ENCODE measurements at regions not wholly inside any gene's neighbourhood (a gene's known extent, or its start where the extent isn't known, plus 50 kb on each side); places are given as distances from the start of the nearest gene placed in this dataset.
"Not testable (repeated sequence)": the region's sequence is repeated elsewhere in the genome, so short reads cannot be mapped to it uniquely, and the experiment has no call there.

GRCh38 chr10:35933940-35934641 is 292.0 kb upstream of the FZD8 start:
- Histone ChIP-seq H4K8ac (ENCODE audit: low read depth, low read length) (no peak overlapping the region), H3K27me3 (ENCODE audit: control insufficient read depth in 3 of 3, insufficient read depth in 3 of 3, low read depth in 1 of 3, low read length in 3 of 3) (no peaks in the 10 kb centered on the region), H3K4ac (ENCODE audit: low read length) (no peak overlapping the region), H3K18ac (ENCODE audit: low read length) (no peak overlapping the region), H3K9me3 (replicated peaks in 1 of 2; ENCODE audit: control insufficient read depth in 2 of 2, insufficient read depth in 1 of 2, low read depth in 1 of 2, low read length in 2 of 2) (no peaks in the 10 kb centered on the region), H3K4me2 (ENCODE audit: insufficient read depth, low read length, poor library complexity, severe bottlenecking) (no peak overlapping the region), H2BK15ac (ENCODE audit: low read length) (no peak overlapping the region), H4K91ac (ENCODE audit: low read depth, low read length, poor library complexity) (no peak overlapping the region), H2BK120ac (ENCODE audit: low read depth, low read length) (no peak overlapping the region), H3K23ac (ENCODE audit: low read depth, low read length, poor library complexity) (no peak overlapping the region), H3K4me3 (ENCODE audit: low read length in 2 of 2) (no peak overlapping the region), H2AK5ac (ENCODE audit: low read depth, low read length) (no peak overlapping the region), H3K36me3 (replicated peaks in 1 of 2; ENCODE audit: control insufficient read depth in 2 of 2, insufficient read depth in 2 of 2, low read length in 2 of 2) (no peaks in the 10 kb centered on the region), H2BK12ac (ENCODE audit: low read length) (no peak overlapping the region), H3K4me1 (ENCODE audit: control insufficient read depth in 2 of 2, insufficient read depth in 1 of 2, low read depth in 1 of 2, low read length in 2 of 2) (peaks cover 0 to 11% of the 10 kb centered on the region in 2 donors), H3K9ac (ENCODE audit: low read depth, low read length, poor library complexity) (no peak overlapping the region), H3K27ac (replicated peaks; ENCODE audit: low read length) (no peak overlapping the region), H3K14ac (ENCODE audit: low read length) (no peak overlapping the region), H3K79me1 (ENCODE audit: low read depth, low read length) (no peaks in the 10 kb centered on the region), H2BK5ac (ENCODE audit: low read length) (no peak overlapping the region), H2AFZ (ENCODE audit: low read length) (no peak overlapping the region)
- no CpG with 5 or more reads among the region's 5 CpGs for WGBS, 2 donors (ENCODE audit: extremely low coverage in 2 of 2, insufficient read length in 2 of 2, insufficient replicate concordance in 1 of 2)
- DNase-seq (ENCODE audit: low spot score) = no peak

DNA sequence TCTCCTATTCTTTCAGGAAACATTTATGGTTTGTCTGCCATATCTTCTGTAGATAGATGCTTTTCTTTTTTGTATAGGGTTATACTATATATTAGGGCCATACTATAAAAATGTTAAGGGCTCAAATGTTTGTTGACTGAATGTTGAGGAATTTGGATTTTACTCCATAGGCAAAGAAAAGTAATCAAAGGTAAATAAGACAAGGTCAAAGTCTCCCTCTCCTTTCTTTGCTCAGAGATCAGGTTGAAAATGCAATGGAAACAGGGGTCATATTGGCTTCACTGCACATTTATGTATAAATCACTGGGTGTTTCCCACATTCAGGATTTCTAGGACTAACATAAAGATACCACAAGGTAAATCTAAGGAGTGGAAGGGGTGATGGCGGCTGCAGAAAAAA is 291.4 kb upstream of the FZD8 start:
- H3K9me3 ChIP-seq (replicated peaks in 1 of 2; ENCODE audit: control insufficient read depth in 2 of 2, insufficient read depth in 1 of 2, low read depth in 1 of 2, low read length in 2 of 2) = no peaks in the 10 kb centered on the region
- H3K4me2 ChIP-seq (ENCODE audit: insufficient read depth, low read length, poor library complexity, severe bottlenecking) = no peak overlapping the region
- no peak overlapping the region for H2AK5ac ChIP-seq (ENCODE audit: low read depth, low read length)
- H2BK15ac ChIP-seq (ENCODE audit: low read length) = no peak overlapping the region
- no peak overlapping the region for H4K91ac ChIP-seq (ENCODE audit: low read depth, low read length, poor library complexity)
- no peak overlapping the region for H2BK120ac ChIP-seq (ENCODE audit: low read depth, low read length)
- no peak overlapping the region for H2BK5ac ChIP-seq (ENCODE audit: low read length)
- no peak overlapping the region for H3K18ac ChIP-seq (ENCODE audit: low read length)
- no peak overlapping the region for H4K8ac ChIP-seq (ENCODE audit: low read depth, low read length)
- H3K4me3 ChIP-seq (ENCODE audit: low read length in 2 of 2) = no peak overlapping the region
- H3K27ac ChIP-seq (replicated peaks; ENCODE audit: low read length) = no peak overlapping the region
- H3K9ac ChIP-seq (ENCODE audit: low read depth, low read length, poor library complexity) = no peak overlapping the region
- WGBS, 2 donors (ENCODE audit: extremely low coverage in 2 of 2, insufficient read length in 2 of 2, insufficient replicate concordance in 1 of 2) = no CpG with 5 or more reads among the region's 1 CpG
- H2AFZ ChIP-seq (ENCODE audit: low read length) = no peak overlapping the region
- H2BK12ac ChIP-seq (ENCODE audit: low read length) = no peak overlapping the region
- no peak overlapping the region for H3K4ac ChIP-seq (ENCODE audit: low read length)
- DNase-seq (ENCODE audit: low spot score) = no peak
- H3K79me1 ChIP-seq (ENCODE audit: low read depth, low read length) = no peaks in the 10 kb centered on the region
- H3K4me1 ChIP-seq (ENCODE audit: control insufficient read depth in 2 of 2, insufficient read depth in 1 of 2, low read depth in 1 of 2, low read length in 2 of 2) = peaks cover 0 to 11% of the 10 kb centered on the region in 2 donors
- H3K36me3 ChIP-seq (replicated peaks in 1 of 2; ENCODE audit: control insufficient read depth in 2 of 2, insufficient read depth in 2 of 2, low read length in 2 of 2) = no peaks in the 10 kb centered on the region
- H3K14ac ChIP-seq (ENCODE audit: low read length) = no peak overlapping the region
- no peak overlapping the region for H3K23ac ChIP-seq (ENCODE audit: low read depth, low read length, poor library complexity)
- H3K27me3 ChIP-seq (ENCODE audit: control insufficient read depth in 3 of 3, insufficient read depth in 3 of 3, low read depth in 1 of 3, low read length in 3 of 3) = no peaks in the 10 kb centered on the region

GRCh38 chr10:35929962-35930361 is 287.9 kb upstream of the FZD8 start:
- no CpG with 5 or more reads among the region's 2 CpGs for WGBS, 2 donors (ENCODE audit: extremely low coverage in 2 of 2, insufficient read length in 2 of 2, insufficient replicate concordance in 1 of 2)
- H3K18ac ChIP-seq (ENCODE audit: low read length); H3K79me1 ChIP-seq (ENCODE audit: low read depth, low read length): not testable (repeated sequence)

GRCh38 chr10:35928748-35929147 is 286.7 kb upstream of the FZD8 start:
- Histone ChIP-seq H3K79me1 (ENCODE audit: low read depth, low read length) (no peaks in the 10 kb centered on the region), H3K27ac (replicated peaks; ENCODE audit: low read length) (no peak overlapping the region), H3K4me1 (ENCODE audit: control insufficient read depth in 2 of 2, insufficient read depth in 1 of 2, low read depth in 1 of 2, low read length in 2 of 2) (peaks cover 0 to 18% of the 10 kb centered on the region in 2 donors), H2BK15ac (ENCODE audit: low read length) (no peak overlapping the region), H3K4ac (ENCODE audit: low read length) (no peak overlapping the region), H2BK12ac (ENCODE audit: low read length) (no peak overlapping the region), H3K9ac (ENCODE audit: low read depth, low read length, poor library complexity) (no peak overlapping the region), H2AFZ (ENCODE audit: low read length) (no peak overlapping the region), H3K18ac (ENCODE audit: low read length) (no peak overlapping the region), H3K14ac (ENCODE audit: low read length) (no peak overlapping the region), H2BK120ac (ENCODE audit: low read depth, low read length) (no peak overlapping the region), H3K4me3 (ENCODE audit: low read length in 2 of 2) (no peak overlapping the region), H3K23ac (ENCODE audit: low read depth, low read length, poor library complexity) (no peak overlapping the region), H3K9me3 (replicated peaks in 1 of 2; ENCODE audit: control insufficient read depth in 2 of 2, insufficient read depth in 1 of 2, low read depth in 1 of 2, low read length in 2 of 2) (no peaks in the 10 kb centered on the region), H3K36me3 (replicated peaks in 1 of 2; ENCODE audit: control insufficient read depth in 2 of 2, insufficient read depth in 2 of 2, low read length in 2 of 2) (no peaks in the 10 kb centered on the region), H3K27me3 (ENCODE audit: control insufficient read depth in 3 of 3, insufficient read depth in 3 of 3, low read depth in 1 of 3, low read length in 3 of 3) (no peaks in the 10 kb centered on the region), H2AK5ac (ENCODE audit: low read depth, low read length) (no peak overlapping the region), H4K91ac (ENCODE audit: low read depth, low read length, poor library complexity) (no peak overlapping the region), H4K8ac (ENCODE audit: low read depth, low read length) (no peak overlapping the region), H3K4me2 (ENCODE audit: insufficient read depth, low read length, poor library complexity, severe bottlenecking) (no peak overlapping the region), H2BK5ac (ENCODE audit: low read length) (no peak overlapping the region)
- no peak for DNase-seq (ENCODE audit: low spot score)
- no CpG with 5 or more reads among the region's 6 CpGs for WGBS, 2 donors (ENCODE audit: extremely low coverage in 2 of 2, insufficient read length in 2 of 2, insufficient replicate concordance in 1 of 2)

More at GRCh38 chr10:35929962-35930361, 287.9 kb upstream of the FZD8 start:
- H3K14ac ChIP-seq (ENCODE audit: low read length); H2BK120ac ChIP-seq (ENCODE audit: low read depth, low read length); H3K4ac ChIP-seq (ENCODE audit: low read length); H2AK5ac ChIP-seq (ENCODE audit: low read depth, low read length); H3K27ac ChIP-seq (replicated peaks; ENCODE audit: low read length); H2BK12ac ChIP-seq (ENCODE audit: low read length); H2BK15ac ChIP-seq (ENCODE audit: low read length); H4K91ac ChIP-seq (ENCODE audit: low read depth, low read length, poor library complexity); H2BK5ac ChIP-seq (ENCODE audit: low read length); H3K36me3 ChIP-seq (replicated peaks in 1 of 2; ENCODE audit: control insufficient read depth in 2 of 2, insufficient read depth in 2 of 2, low read length in 2 of 2); H2AFZ ChIP-seq (ENCODE audit: low read length); H3K23ac ChIP-seq (ENCODE audit: low read depth, low read length, poor library complexity); H3K9me3 ChIP-seq (replicated peaks in 1 of 2; ENCODE audit: control insufficient read depth in 2 of 2, insufficient read depth in 1 of 2, low read depth in 1 of 2, low read length in 2 of 2); DNase-seq (ENCODE audit: low spot score); H3K9ac ChIP-seq (ENCODE audit: low read depth, low read length, poor library complexity); H4K8ac ChIP-seq (ENCODE audit: low read depth, low read length); H3K4me2 ChIP-seq (ENCODE audit: insufficient read depth, low read length, poor library complexity, severe bottlenecking); H3K27me3 ChIP-seq (ENCODE audit: control insufficient read depth in 3 of 3, insufficient read depth in 3 of 3, low read depth in 1 of 3, low read length in 3 of 3); H3K4me3 ChIP-seq (ENCODE audit: low read length in 2 of 2): not testable (repeated sequence)
- H3K4me1 ChIP-seq (ENCODE audit: control insufficient read depth in 2 of 2, insufficient read depth in 1 of 2, low read depth in 1 of 2, low read length in 2 of 2) = peaks cover 0 to 19% of the 10 kb centered on the region in 2 donors

Data from neuronal stem cell (in vitro differentiated cells).